ENCODE measurements at regions not wholly inside any gene's neighbourhood (a gene's known extent, or its start where the extent isn't known, plus 50 kb on each side); places are given as distances from the start of the nearest gene placed in this dataset.

DNA sequence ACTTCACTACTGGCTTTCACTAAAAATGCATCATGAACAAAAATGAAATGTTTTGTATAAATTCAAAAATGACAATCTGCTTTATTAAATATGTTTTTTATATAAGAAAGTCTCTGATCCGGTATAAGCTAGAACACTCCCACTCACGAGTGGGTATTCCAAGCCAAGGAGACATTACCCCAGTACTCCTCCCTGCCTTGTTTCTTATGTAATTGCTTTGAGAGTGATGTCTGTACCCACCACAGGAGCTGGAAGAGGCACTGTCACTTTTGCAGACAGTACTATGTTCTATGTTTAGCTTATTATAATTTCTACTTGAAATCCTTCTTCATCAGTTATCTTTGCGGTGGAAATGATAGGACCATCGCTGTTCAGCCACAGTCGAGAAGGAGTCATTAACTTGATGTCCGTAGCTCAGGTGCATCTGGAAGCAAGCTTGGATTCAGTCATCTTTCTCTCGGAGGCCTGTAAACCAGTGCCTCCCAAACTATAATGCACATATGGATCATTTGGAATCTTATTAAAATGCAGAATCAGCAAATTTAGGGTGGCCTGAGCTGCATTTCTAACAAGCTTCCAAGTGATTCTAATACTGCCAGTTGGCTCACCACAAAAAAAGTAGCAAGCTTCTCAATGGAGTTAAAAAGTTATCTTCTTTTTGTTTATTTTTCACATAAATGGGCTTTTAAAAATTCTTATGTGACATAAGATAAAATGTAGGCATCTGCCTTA lies 396.4 kb downstream of the GRIA2 start:
- no peak for DNase-seq (ENCODE audit: low read depth)
- H3K4me3 ChIP-seq (ENCODE audit: low read length) = no peak overlapping the region
- TF ChIP-seq CTCF (conservative IDR thresholded peaks at IDR 0.05; ENCODE audit: low read length) = no peak

GRCh38 chr4:157607996-157608395 lies 387.5 kb downstream of the GRIA2 start:
- H3K4me3 ChIP-seq (ENCODE audit: low read length) = no peak overlapping the region
- no peak for DNase-seq (ENCODE audit: low read depth)
- TF ChIP-seq CTCF (conservative IDR thresholded peaks at IDR 0.05; ENCODE audit: low read length) = no peak

- TF ChIP-seq CTCF (conservative IDR thresholded peaks at IDR 0.05; ENCODE audit: low read length) = no peak
- DNase-seq (ENCODE audit: low read depth) = no peak
- H3K4me3 ChIP-seq (ENCODE audit: low read length) = no peak overlapping the region
Observed at GRCh38 chr4:157600583-157600982, 380.1 kb downstream of the GRIA2 start.

DNA sequence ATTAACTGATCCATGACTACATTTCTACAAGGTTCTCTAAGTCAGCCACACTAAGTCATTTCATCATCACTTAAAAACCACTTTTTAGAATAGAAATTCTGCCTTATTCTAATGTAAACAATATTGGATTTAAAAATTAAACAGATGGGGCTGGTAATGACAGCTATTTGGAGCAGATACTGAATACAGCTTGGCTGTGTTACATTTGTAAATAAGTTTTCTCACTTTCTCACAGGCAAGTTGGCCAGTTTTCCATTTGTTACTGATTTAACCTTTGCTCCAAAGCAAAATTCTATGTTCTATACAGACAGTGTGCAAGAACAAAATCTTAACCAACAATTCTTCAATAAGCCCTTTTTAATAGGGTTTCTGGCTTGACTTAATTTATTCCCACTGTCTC lies 370.7 kb downstream of the GRIA2 start:
- H3K4me3 ChIP-seq (ENCODE audit: low read length) = no peak overlapping the region
- no peak for TF ChIP-seq CTCF (conservative IDR thresholded peaks at IDR 0.05; ENCODE audit: low read length)
- no peak for DNase-seq (ENCODE audit: low read depth)

- no peak overlapping the region for H3K4me3 ChIP-seq (ENCODE audit: low read length)
- no peak for TF ChIP-seq CTCF (conservative IDR thresholded peaks at IDR 0.05; ENCODE audit: low read length)
- no peak for DNase-seq (ENCODE audit: low read depth)
Observed at GRCh38 chr4:157590679-157591078, 370.2 kb downstream of the GRIA2 start.

DNA sequence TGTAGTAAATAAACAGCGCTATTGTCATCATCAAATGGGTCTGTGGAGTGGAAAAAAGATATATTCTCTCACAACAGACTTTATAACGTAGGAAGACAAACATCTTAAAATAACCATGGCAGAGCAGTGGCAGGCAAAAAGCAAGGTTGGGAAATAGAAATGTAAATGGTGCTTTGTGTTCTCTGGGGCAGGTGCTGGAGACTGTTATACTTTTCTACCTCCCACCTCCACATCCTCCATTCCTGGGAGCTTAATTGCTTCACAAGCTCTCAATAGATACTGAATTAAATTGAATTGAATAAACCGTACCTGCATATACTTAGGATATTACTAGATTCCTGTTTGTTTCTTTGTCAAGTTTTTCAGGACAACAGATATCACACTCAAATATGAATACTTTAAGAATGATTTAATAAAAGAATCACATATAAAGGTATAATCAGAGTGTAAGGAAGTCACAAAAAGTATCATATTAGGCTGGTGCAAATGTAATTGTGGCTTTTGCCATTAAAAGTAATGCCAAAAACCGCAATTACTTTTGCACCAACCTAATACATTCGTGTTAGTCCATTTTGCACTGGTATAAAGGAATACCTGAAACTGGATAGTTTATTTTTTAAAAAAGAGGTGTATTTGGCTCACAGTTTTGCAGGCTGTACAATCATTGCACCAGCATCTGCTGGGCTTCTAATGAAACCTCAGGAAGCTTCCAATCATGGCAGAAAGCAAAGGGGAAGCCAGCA lies 367.3 kb downstream of the GRIA2 start:
- H3K4me3 ChIP-seq (ENCODE audit: low read length) = no peak overlapping the region
- no peak for DNase-seq (ENCODE audit: low read depth)
- TF ChIP-seq CTCF (conservative IDR thresholded peaks at IDR 0.05; ENCODE audit: low read length) = no peak

DNA sequence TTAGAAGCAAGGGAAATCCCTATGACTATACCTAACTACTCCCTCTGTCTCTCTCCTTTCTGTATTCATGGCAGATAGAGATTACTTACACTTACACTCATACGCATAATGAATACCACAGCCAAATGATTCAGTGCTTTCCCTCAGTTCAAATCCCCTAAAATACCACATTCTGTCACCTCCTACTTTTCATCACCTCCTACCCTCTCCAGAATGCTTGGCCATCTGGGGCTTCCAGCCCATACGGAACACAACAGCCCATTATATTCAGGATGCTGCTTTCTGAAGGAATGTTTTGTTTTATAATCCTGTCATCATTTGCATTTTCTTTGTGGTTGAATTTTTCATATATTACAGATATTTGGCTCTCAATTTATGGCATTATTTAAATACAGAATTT lies 361.6 kb downstream of the GRIA2 start:
- DNase-seq (ENCODE audit: low read depth) = no peak
- TF ChIP-seq CTCF (conservative IDR thresholded peaks at IDR 0.05; ENCODE audit: low read length) = no peak
- H3K4me3 ChIP-seq (ENCODE audit: low read length) = no peak overlapping the region

Data from AG10803 (cell line).